Stomach (tissue), 8 donors: ENCODE measurements at regions not wholly inside any gene's neighbourhood (a gene's known extent, or its start where the extent isn't known, plus 50 kb on each side); places are given as distances from the start of the nearest gene placed in this dataset.
"Not testable (repeated sequence)": the region's sequence is repeated elsewhere in the genome, so short reads cannot be mapped to it uniquely, and the experiment has no call there.

ENCODE experiments used
- DNase-seq, 2 donors: peaks; one replicate each; pipeline versions ENCODE4 v3.0.0 to v3.0.0-alpha.2; 2013 to 2019
- H3K27ac ChIP-seq, 5 donors: fragments of 200-600 bp in 4 of 5; sonication (generic) in 4 of 5; one replicate each; pipeline ENCODE4 v1.5.1; 2013 to 2019; ENCODE audit warnings: mild to moderate bottlenecking in 1 of 5, moderate library complexity in 1 of 5
- H3K27me3 ChIP-seq, 3 donors: fragments of 200-600 bp; sonication (generic); one replicate each; pipeline ENCODE4 v1.5.1; 2017 to 2019; ENCODE audit warnings: mixed run types in 1 of 3
- H3K36me3 ChIP-seq, 4 donors: fragments of 200-600 bp; sonication (generic); 1 replicate in 3 of 4; 2 replicates in 1 of 4; pipeline ENCODE4 v1.5.1; 2016 to 2019
- H3K4me1 ChIP-seq, 4 donors: fragments of 200-600 bp; sonication (generic); one replicate each; pipeline ENCODE4 v1.5.1; 2016 to 2019
- H3K4me3 ChIP-seq, 4 donors: fragments of 200-600 bp; sonication (generic) in 3 of 4; one replicate each; pipeline ENCODE4 v1.5.1; 2016 to 2019; ENCODE audit warnings: mild to moderate bottlenecking in 1 of 4
- H3K9me3 ChIP-seq, 4 donors: fragments of 200-600 bp; sonication (generic); one replicate each; pipeline ENCODE4 v1.5.1; 2016 to 2019
- EP300 ChIP-seq: sonication (generic); formaldehyde crosslinking; IDR thresholded peaks from one replicate; pipeline ENCODE4 v1.6.1; 2017; ENCODE audit warnings: antibody characterized with exemption
- POLR2A ChIP-seq, 4 donors: fragments of 450-650 bp; IDR thresholded peaks; one replicate each; pipeline ENCODE4 v1.6.1; 2016; ENCODE audit warnings: antibody characterized with exemption in 4 of 4, control low read depth in 2 of 4, mild to moderate bottlenecking in 1 of 4, moderate library complexity in 1 of 4
- POLR2AphosphoS5 ChIP-seq, 3 donors: sonication (generic); formaldehyde crosslinking; IDR thresholded peaks; one replicate each; pipeline ENCODE4 v1.6.1; 2016; ENCODE audit warnings: antibody characterized with exemption in 3 of 3
- WGBS, 5 donors: extraction: QIAGEN DNeasy Blood & Tissue Kit in 3 of 5; methylation state at CpG; one replicate each; pipeline versions ENCODE4 v1.1.5 to v1.1.7; 2013 to 2018; 5-methylcytosine and 5-hydroxymethylcytosine counted together
- intact Hi-C: fragments of 100-400 bp; cut with DNase I; formaldehyde crosslinking; loops from one replicate; pipeline ENCODE4 v1.15.1; 2023; ENCODE audit warnings: low total_unique reads
- TF ChIP-seq, protein P1 (sequence below), 7 experiments: fragments of 450-650 bp in 4 of 7; fragments of 200-600 bp in 3 of 7; sonication (generic) in 3 of 7; IDR thresholded peaks; one replicate each; pipeline ENCODE4 v1.5.1; 2016 to 2019; ENCODE audit warnings: antibody characterized with exemption in 7 of 7, control low read depth in 2 of 7, mild to moderate bottlenecking in 1 of 7
- donor health status: healthy with polysubstance abuse.
- donor health status: Bipolar disorder and iron deficiency.
- donor health status: healthy.

DNA sequence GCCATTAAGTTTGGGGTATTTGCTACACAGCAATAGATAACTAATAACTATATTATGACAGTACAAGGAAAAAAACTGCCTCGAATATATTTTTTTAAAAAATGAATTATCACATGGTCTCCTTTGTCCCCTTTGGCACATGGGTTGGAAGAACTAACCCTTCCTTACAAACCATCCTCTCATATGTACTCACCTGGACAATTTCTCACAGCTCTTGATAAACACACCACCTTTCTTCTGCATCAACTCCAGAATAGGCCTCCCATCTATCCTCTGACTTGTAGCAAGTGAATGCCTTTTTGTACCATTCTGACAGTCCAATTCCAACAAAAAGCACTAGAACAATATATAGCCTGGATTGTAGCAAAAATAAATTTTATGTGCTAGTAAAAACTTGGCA lies 78.7 kb upstream of the LARP1 start:
- intact Hi-C loops, result no loop called here
- H3K9me3 ChIP-seq, result no peaks in the 10 kb centered on the region
- no peaks in the 10 kb centered on the region for H3K27me3 ChIP-seq
- 74 to 93% (median 82%) methylated on average over 1 of the region's 1 CpG for WGBS, 5 donors
- DNase-seq, result no peak
- no peak overlapping the region for H3K4me3 ChIP-seq
- no peaks in the 10 kb centered on the region for H3K36me3 ChIP-seq
- H3K27ac ChIP-seq, result no peak overlapping the region
- TF ChIP-seq, protein P1, sequence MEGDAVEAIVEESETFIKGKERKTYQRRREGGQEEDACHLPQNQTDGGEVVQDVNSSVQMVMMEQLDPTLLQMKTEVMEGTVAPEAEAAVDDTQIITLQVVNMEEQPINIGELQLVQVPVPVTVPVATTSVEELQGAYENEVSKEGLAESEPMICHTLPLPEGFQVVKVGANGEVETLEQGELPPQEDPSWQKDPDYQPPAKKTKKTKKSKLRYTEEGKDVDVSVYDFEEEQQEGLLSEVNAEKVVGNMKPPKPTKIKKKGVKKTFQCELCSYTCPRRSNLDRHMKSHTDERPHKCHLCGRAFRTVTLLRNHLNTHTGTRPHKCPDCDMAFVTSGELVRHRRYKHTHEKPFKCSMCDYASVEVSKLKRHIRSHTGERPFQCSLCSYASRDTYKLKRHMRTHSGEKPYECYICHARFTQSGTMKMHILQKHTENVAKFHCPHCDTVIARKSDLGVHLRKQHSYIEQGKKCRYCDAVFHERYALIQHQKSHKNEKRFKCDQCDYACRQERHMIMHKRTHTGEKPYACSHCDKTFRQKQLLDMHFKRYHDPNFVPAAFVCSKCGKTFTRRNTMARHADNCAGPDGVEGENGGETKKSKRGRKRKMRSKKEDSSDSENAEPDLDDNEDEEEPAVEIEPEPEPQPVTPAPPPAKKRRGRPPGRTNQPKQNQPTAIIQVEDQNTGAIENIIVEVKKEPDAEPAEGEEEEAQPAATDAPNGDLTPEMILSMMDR (IDR thresholded peaks at IDR 0.05), result no peak
- TF ChIP-seq EP300, result no peak
- no peak for TF ChIP-seq POLR2AphosphoS5 (IDR thresholded peaks at IDR 0.05)
- H3K4me1 ChIP-seq, result no peaks in the 10 kb centered on the region

DNA sequence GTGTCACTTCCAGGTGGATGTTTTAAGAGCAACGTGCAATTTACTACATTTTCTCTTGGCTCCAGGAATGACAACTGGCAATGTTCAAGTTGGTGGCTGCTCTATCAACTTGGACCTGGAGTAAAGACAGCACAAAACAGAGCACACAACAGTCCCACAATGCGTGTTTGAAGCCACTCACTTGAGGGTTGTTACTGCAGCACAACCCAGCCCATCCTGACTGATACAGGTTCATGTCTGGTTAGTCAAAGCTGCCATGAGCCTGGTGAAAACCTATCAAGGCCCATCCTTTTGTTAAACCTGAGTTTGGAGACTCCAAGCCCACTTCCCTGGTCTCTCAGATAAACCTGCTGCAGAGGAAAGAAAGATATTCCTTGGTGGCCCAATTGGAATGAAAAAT lies 81.1 kb upstream of the LARP1 start:
- H3K27me3 ChIP-seq, result no peaks in the 10 kb centered on the region
- H3K4me3 ChIP-seq, result no peak overlapping the region
- no peaks in the 10 kb centered on the region for H3K36me3 ChIP-seq
- WGBS, 5 donors, result 78 to 90% (median 85%) methylated on average over 2 of the region's 2 CpGs
- H3K4me1 ChIP-seq, result no peaks in the 10 kb centered on the region
- H3K9me3 ChIP-seq, result no peaks in the 10 kb centered on the region
- TF ChIP-seq POLR2AphosphoS5 (IDR thresholded peaks at IDR 0.05), result no peak
- no peak for TF ChIP-seq EP300
- no peak for TF ChIP-seq POLR2A (IDR thresholded peaks at IDR 0.05)
- TF ChIP-seq, protein P1 (IDR thresholded peaks at IDR 0.05), result no peak
- no peak overlapping the region for H3K27ac ChIP-seq
- intact Hi-C loops, result no loop called here
- DNase-seq, result no peak

DNA sequence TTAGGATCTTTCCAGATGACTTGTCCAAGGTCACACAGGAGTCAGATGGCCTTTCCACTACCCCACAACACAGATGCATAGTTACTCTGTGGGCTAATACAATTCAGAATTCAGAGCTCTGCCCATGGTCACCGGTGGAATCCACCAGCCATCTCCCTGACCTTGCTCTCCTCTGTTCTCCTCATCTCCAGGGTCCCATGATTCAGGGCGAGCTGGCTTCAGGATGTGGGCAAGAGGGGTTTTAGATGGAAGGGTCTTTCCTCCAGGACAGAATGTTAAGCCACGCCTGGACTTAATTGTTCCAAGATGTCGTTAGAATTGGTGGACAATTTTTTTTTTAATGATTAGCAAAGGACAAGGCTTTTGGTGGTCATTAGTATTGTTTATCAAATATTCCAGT lies 81.7 kb upstream of the LARP1 start:
- no peak overlapping the region for H3K4me3 ChIP-seq
- H3K9me3 ChIP-seq, result peaks cover 0 to 4% (median 2%) of the 10 kb centered on the region in 4 donors
- no peaks in the 10 kb centered on the region for H3K27me3 ChIP-seq
- no peaks in the 10 kb centered on the region for H3K36me3 ChIP-seq
- no peak overlapping the region for H3K27ac ChIP-seq
- WGBS, 5 donors, result 70 to 97% (median 71%) methylated on average over 4 of the region's 4 CpGs
- DNase-seq, result no peak
- no peak for TF ChIP-seq EP300
- no peak for TF ChIP-seq POLR2AphosphoS5 (IDR thresholded peaks at IDR 0.05)
- TF ChIP-seq, protein P1 (IDR thresholded peaks at IDR 0.05), result no peak
- TF ChIP-seq POLR2A (IDR thresholded peaks at IDR 0.05), result no peak
- H3K4me1 ChIP-seq, result no peaks in the 10 kb centered on the region
- intact Hi-C loops, result no loop called here

DNA sequence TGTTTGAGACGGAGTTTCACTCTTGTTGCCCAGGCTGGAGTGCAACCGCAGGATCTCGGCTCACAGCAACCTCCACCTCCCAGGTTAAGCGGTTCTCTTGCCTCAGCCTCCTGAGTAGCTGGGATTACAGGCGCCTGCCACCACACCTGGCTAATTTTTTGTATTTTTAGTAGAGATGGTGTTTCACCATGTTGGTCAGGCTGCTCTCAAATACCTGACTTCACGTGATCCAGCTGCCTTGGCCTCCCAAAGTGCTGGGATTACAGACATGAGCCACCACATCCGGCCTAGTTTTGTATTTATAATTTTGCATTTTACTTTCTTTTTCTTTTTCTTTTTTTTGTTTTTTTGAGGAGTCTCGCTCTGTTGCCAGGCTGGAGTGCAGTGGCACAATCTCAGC lies 85.3 kb upstream of the LARP1 start:
- H3K4me1 ChIP-seq, intact Hi-C loops, H3K4me3 ChIP-seq, H3K27ac ChIP-seq, H3K36me3 ChIP-seq, H3K27me3 ChIP-seq, DNase-seq: not testable (repeated sequence)
- 90 to 96% (median 93%) methylated on average over 8 of the region's 8 CpGs for WGBS, 5 donors
- H3K9me3 ChIP-seq, result peaks cover 0 to 19% (median 15%) of the 10 kb centered on the region in 4 donors

DNA sequence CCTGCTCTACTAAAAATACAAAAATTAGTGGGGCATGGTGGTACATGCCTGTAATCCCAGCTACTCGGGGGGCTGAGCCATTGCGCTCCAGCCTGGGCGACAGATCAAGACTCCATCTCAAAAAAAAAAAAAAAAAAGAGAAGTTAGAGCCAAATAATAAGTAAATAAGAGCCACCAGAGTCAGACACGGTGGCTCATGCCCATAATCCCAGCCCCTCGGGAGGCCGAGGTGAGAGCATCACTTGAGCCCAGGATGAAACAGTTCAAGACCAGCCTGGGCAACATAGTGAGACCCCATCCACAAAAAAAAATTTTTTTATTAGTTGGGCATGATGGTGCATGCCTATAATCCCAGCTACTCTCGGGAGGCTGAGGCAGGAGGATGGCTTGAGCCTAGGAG lies 85.8 kb upstream of the LARP1 start:
- Histone ChIP-seq H3K36me3 (no peaks in the 10 kb centered on the region), H3K9me3 (peaks cover 0 to 24% (median 19%) of the 10 kb centered on the region in 4 donors), H3K27me3 (no peaks in the 10 kb centered on the region), H3K27ac (no peak overlapping the region), H3K4me1 (no peaks in the 10 kb centered on the region), H3K4me3 (no peak overlapping the region)
- WGBS, 5 donors, result 86 to 96% (median 94%) methylated on average over 7 of the region's 7 CpGs
- TF ChIP-seq, protein P1 (IDR thresholded peaks at IDR 0.05), result no peak
- TF ChIP-seq POLR2AphosphoS5 (IDR thresholded peaks at IDR 0.05), result no peak
- TF ChIP-seq POLR2A (IDR thresholded peaks at IDR 0.05), result no peak
- no peak for TF ChIP-seq EP300
- DNase-seq, result no peak
- intact Hi-C loops, result no loop called here
